HEK293T (cell line): ENCODE measurements at regions not wholly inside any gene's neighbourhood (a gene's known extent, or its start where the extent isn't known, plus 50 kb on each side); places are given as distances from the start of the nearest gene placed in this dataset.

Experiments
- CTCF ChIA-PET: fragments of 350-600 bp; formaldehyde crosslinking; extraction: SDS; loops from one replicate; lab custom pipeline; 2021; ENCODE audit warnings: antibody characterized with exemption, inconsistent platforms; lab: Yijun Ruan, JAX
- POLR2A ChIA-PET: fragments of 350-600 bp; formaldehyde crosslinking; extraction: SDS; loops from one replicate; lab custom pipeline; 2020; ENCODE audit warnings: antibody characterized with exemption, inconsistent platforms; lab: Yijun Ruan, JAX
- DNase-seq: peaks from one replicate; pipeline ENCODE4 v3.0.0; 2012; ENCODE audit warnings: mixed read lengths; ENCODE audit errors: extremely low spot score
- ARNT ChIP-seq: fragments of 450-650 bp; IDR thresholded peaks from 2 replicates; pipeline ENCODE4 v1.6.1; 2017; ENCODE audit warnings: mild to moderate bottlenecking
- BHLHE40 ChIP-seq: fragments of 450-650 bp; IDR thresholded peaks from 2 replicates; pipeline ENCODE4 v1.6.1; 2016; ENCODE audit warnings: mild to moderate bottlenecking, moderate library complexity, borderline replicate concordance
- CTBP1 ChIP-seq: fragments of 450-650 bp; IDR thresholded peaks from 2 replicates; pipeline ENCODE4 v1.6.1; 2016; ENCODE audit warnings: borderline replicate concordance
- ELF4 ChIP-seq: fragments of 450-650 bp; IDR thresholded peaks from 2 replicates; pipeline ENCODE4 v1.6.1; 2017; ENCODE audit warnings: antibody characterized with exemption
- FOXA1 ChIP-seq: fragments of 450-650 bp; IDR thresholded peaks from 2 replicates; pipeline ENCODE4 v1.6.1; 2016; ENCODE audit warnings: mild to moderate bottlenecking
- FOXK2 ChIP-seq: fragments of 450-650 bp; IDR thresholded peaks from 2 replicates; pipeline ENCODE4 v1.6.1; 2016; ENCODE audit warnings: mild to moderate bottlenecking
- FOXM1 ChIP-seq: fragments of 450-650 bp; IDR thresholded peaks from 2 replicates; pipeline ENCODE4 v1.6.1; 2017; ENCODE audit warnings: mild to moderate bottlenecking, borderline replicate concordance
- HDGF ChIP-seq: fragments of 450-650 bp; IDR thresholded peaks from 2 replicates; pipeline ENCODE4 v1.6.1; 2017; ENCODE audit warnings: antibody characterized with exemption, borderline replicate concordance
- L3MBTL2 ChIP-seq: fragments of 450-650 bp; conservative IDR thresholded peaks from 2 replicates; pipeline ENCODE4 v1.6.1; 2016; ENCODE audit warnings: mild to moderate bottlenecking
- LEF1 ChIP-seq: fragments of 450-650 bp; IDR thresholded peaks from 2 replicates; pipeline ENCODE4 v1.6.1; 2017; ENCODE audit warnings: mild to moderate bottlenecking, borderline replicate concordance
- NFRKB ChIP-seq: fragments of 450-650 bp; IDR thresholded peaks from 2 replicates; pipeline ENCODE4 v1.6.1; 2016; ENCODE audit warnings: mild to moderate bottlenecking, moderate library complexity
- PKNOX1 ChIP-seq: fragments of 450-650 bp; IDR thresholded peaks from 2 replicates; pipeline ENCODE4 v1.6.1; 2016
- SP1 ChIP-seq: fragments of 450-650 bp; IDR thresholded peaks from 2 replicates; pipeline ENCODE4 v1.6.1; 2017
- SUZ12 ChIP-seq: fragments of 450-650 bp; IDR thresholded peaks from 2 replicates; pipeline ENCODE4 v1.6.1; 2016; ENCODE audit warnings: mild to moderate bottlenecking
- TARDBP ChIP-seq: fragments of 450-650 bp; IDR thresholded peaks from 2 replicates; pipeline ENCODE4 v1.6.1; 2016
- ZNF384 ChIP-seq: fragments of 450-650 bp; IDR thresholded peaks from 2 replicates; pipeline ENCODE4 v1.6.1; 2016

GRCh38 chr9:32011049-32011448 lies 373.4 kb upstream of the ACO1 start:
- DNase-seq = no peak
- POLR2A ChIA-PET = no interaction called here
- CTCF ChIA-PET = no interaction called here
- no peak for TF ChIP-seq TARDBP
- no peak for TF ChIP-seq SP1
- TF ChIP-seq L3MBTL2 = no peak
- no peak for TF ChIP-seq BHLHE40

GRCh38 chr9:32015795-32016194 lies 368.6 kb upstream of the ACO1 start:
- no peak for DNase-seq
- TF ChIP-seq HDGF = no peak
- ChIA-PET CTCF (no interaction called here), POLR2A (no interaction called here)

- no peak for DNase-seq
- CTCF ChIA-PET = no interaction called here
- TF ChIP-seq L3MBTL2 = no peak
- no peak for TF ChIP-seq SUZ12
- no peak for TF ChIP-seq FOXK2
- no peak for TF ChIP-seq TARDBP
- no peak for TF ChIP-seq ELF4
- no peak for TF ChIP-seq PKNOX1
- no peak for TF ChIP-seq ARNT
- no peak for TF ChIP-seq ZNF384
- TF ChIP-seq FOXM1 = no peak
- TF ChIP-seq FOXA1 = no peak
- no peak for TF ChIP-seq HDGF
- no peak for TF ChIP-seq NFRKB
- TF ChIP-seq BHLHE40 = no peak
- no peak for TF ChIP-seq LEF1
- no peak for TF ChIP-seq SP1
- TF ChIP-seq CTBP1 = no peak
- POLR2A ChIA-PET = no interaction called here
Measured at GRCh38 chr9:32045513-32045912, 338.9 kb upstream of the ACO1 start.

GRCh38 chr9:32067261-32067660 lies 317.2 kb upstream of the ACO1 start:
- TF ChIP-seq CTBP1 = no peak
- no peak for TF ChIP-seq ELF4
- no peak for TF ChIP-seq ARNT
- no peak for TF ChIP-seq NFRKB
- no peak for TF ChIP-seq HDGF
- TF ChIP-seq SP1 = no peak
- TF ChIP-seq FOXA1 = no peak
- TF ChIP-seq SUZ12 = no peak
- TF ChIP-seq FOXM1 = no peak
- no peak for TF ChIP-seq LEF1
- TF ChIP-seq TARDBP = no peak
- no peak for TF ChIP-seq ZNF384
- DNase-seq = no peak
- ChIA-PET POLR2A (no interaction called here), CTCF (no interaction called here)

GRCh38 chr9:32069169-32069813 lies 315.2 kb upstream of the ACO1 start:
- no peak for DNase-seq
- TF ChIP-seq ARNT = no peak
- no peak for TF ChIP-seq SP1
- no peak for TF ChIP-seq SUZ12
- no peak for TF ChIP-seq FOXM1
- no peak for TF ChIP-seq ZNF384
- TF ChIP-seq BHLHE40 = no peak
- no peak for TF ChIP-seq NFRKB
- no peak for TF ChIP-seq CTBP1
- TF ChIP-seq PKNOX1 = no peak
- no peak for TF ChIP-seq LEF1
- TF ChIP-seq ELF4 = no peak
- TF ChIP-seq FOXK2 = no peak
- TF ChIP-seq HDGF = no peak
- TF ChIP-seq FOXA1 = no peak
- TF ChIP-seq TARDBP = no peak
- no peak for TF ChIP-seq L3MBTL2
- ChIA-PET POLR2A (no interaction called here), CTCF (no interaction called here)

GRCh38 chr9:32069969-32070368 lies 314.5 kb upstream of the ACO1 start:
- ChIA-PET POLR2A (no interaction called here), CTCF (no interaction called here)
- no peak for DNase-seq
- TF ChIP-seq FOXK2 (no peak), CTBP1 (no peak), L3MBTL2 (no peak), HDGF (no peak), NFRKB (no peak), FOXA1 (no peak), PKNOX1 (no peak), SP1 (no peak), ARNT (no peak), BHLHE40 (no peak)

GRCh38 chr9:32072570-32072969 lies 311.9 kb upstream of the ACO1 start:
- POLR2A ChIA-PET = no interaction called here
- TF ChIP-seq FOXK2 (no peak), FOXA1 (no peak), ELF4 (no peak), ARNT (no peak), HDGF (no peak), NFRKB (no peak), TARDBP (no peak), SUZ12 (no peak), CTBP1 (no peak), BHLHE40 (no peak), LEF1 (no peak), L3MBTL2 (no peak), ZNF384 (no peak), FOXM1 (no peak), SP1 (no peak), PKNOX1 (no peak)

More at GRCh38 chr9:32072570-32072969, 311.9 kb upstream of the ACO1 start:
- DNase-seq = no peak
- CTCF ChIA-PET = no interaction called here
